ENCODE measurements at regions not wholly inside any gene's neighbourhood (a gene's known extent, or its start where the extent isn't known, plus 50 kb on each side); places are given as distances from the start of the nearest gene placed in this dataset.

DNA sequence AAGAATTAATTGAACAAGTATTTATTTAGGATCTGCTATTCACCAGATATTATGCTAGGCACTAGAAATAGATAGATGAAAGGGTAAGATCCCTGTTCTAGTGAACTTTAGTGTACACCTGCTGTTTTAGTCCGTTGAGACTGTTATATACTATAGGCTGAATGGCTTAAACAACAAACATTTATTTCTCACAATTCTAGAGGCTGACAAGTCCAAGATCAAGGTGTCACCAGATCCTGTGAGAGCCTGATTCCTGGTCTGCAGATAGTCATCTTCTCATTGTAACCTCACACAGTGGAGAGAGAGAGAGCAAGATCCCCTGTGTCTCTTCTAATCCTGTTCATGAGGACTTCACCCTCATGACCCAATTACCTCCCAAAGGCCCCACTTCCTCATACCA lies 281.4 kb upstream of the KCNH8 start:
- TF ChIP-seq, protein P1, sequence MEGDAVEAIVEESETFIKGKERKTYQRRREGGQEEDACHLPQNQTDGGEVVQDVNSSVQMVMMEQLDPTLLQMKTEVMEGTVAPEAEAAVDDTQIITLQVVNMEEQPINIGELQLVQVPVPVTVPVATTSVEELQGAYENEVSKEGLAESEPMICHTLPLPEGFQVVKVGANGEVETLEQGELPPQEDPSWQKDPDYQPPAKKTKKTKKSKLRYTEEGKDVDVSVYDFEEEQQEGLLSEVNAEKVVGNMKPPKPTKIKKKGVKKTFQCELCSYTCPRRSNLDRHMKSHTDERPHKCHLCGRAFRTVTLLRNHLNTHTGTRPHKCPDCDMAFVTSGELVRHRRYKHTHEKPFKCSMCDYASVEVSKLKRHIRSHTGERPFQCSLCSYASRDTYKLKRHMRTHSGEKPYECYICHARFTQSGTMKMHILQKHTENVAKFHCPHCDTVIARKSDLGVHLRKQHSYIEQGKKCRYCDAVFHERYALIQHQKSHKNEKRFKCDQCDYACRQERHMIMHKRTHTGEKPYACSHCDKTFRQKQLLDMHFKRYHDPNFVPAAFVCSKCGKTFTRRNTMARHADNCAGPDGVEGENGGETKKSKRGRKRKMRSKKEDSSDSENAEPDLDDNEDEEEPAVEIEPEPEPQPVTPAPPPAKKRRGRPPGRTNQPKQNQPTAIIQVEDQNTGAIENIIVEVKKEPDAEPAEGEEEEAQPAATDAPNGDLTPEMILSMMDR (IDR thresholded peaks at IDR 0.05), result no peak
- no peak for TF ChIP-seq EP300 (IDR thresholded peaks at IDR 0.05)

Data from ovary (tissue), 3 donors.